ENCODE measurements at regions not wholly inside any gene's neighbourhood (a gene's known extent, or its start where the extent isn't known, plus 50 kb on each side); places are given as distances from the start of the nearest gene placed in this dataset.
"Not testable (repeated sequence)": the region's sequence is repeated elsewhere in the genome, so short reads cannot be mapped to it uniquely, and the experiment has no call there.

GRCh38 chr9:28925157-28925556 lies 1351.9 kb upstream of the C9orf72 start:
- DNase-seq (ENCODE audit: low spot score), result no peak

- DNase-seq (ENCODE audit: low spot score), result no peak
These were observed 1353.0 kb upstream of the C9orf72 start for GRCh38 chr9:28926306-28926705.

- DNase-seq (ENCODE audit: low spot score), result no peak
These were observed 1354.4 kb upstream of the C9orf72 start for GRCh38 chr9:28927691-28928090.

- DNase-seq (ENCODE audit: low spot score), result no peak
These were observed 1356.2 kb upstream of the C9orf72 start for GRCh38 chr9:28929433-28929832.

- no peak for DNase-seq (ENCODE audit: low spot score)
These were observed 1357.5 kb upstream of the C9orf72 start for GRCh38 chr9:28930766-28931165.

- DNase-seq (ENCODE audit: low spot score), result no peak
These were observed 1360.8 kb upstream of the C9orf72 start for GRCh38 chr9:28934111-28934510.

- DNase-seq (ENCODE audit: low spot score), result no peak
These were observed 1365.7 kb upstream of the C9orf72 start for GRCh38 chr9:28938981-28939380.

GRCh38 chr9:28941856-28942255 lies 1368.6 kb upstream of the C9orf72 start:
- DNase-seq (ENCODE audit: low spot score), result no peak

GRCh38 chr9:28942941-28943340 lies 1369.7 kb upstream of the C9orf72 start:
- no peak for DNase-seq (ENCODE audit: low spot score)

GRCh38 chr9:28946648-28947047 lies 1373.4 kb upstream of the C9orf72 start:
- no peak for DNase-seq (ENCODE audit: low spot score)

- no peak for DNase-seq (ENCODE audit: low spot score)
These were observed 1378.7 kb upstream of the C9orf72 start for GRCh38 chr9:28951945-28952344.

- DNase-seq (ENCODE audit: low spot score), result no peak
These were observed 1383.0 kb upstream of the C9orf72 start for GRCh38 chr9:28956116-28956880.

- DNase-seq (ENCODE audit: low spot score), result no peak
These were observed 1387.3 kb upstream of the C9orf72 start for GRCh38 chr9:28960602-28961001.

GRCh38 chr9:28961623-28962022 lies 1388.3 kb upstream of the C9orf72 start:
- no peak for DNase-seq (ENCODE audit: low spot score)

GRCh38 chr9:28967226-28967625 lies 1393.9 kb upstream of the C9orf72 start:
- no peak for DNase-seq (ENCODE audit: low spot score)

- no peak for DNase-seq (ENCODE audit: low spot score)
These were observed 1397.0 kb upstream of the C9orf72 start for GRCh38 chr9:28970241-28970654.

- no peak for DNase-seq (ENCODE audit: low spot score)
These were observed 1398.6 kb upstream of the C9orf72 start for GRCh38 chr9:28971881-28972280.

- no peak for DNase-seq (ENCODE audit: low spot score)
These were observed 1403.0 kb upstream of the C9orf72 start for GRCh38 chr9:28976250-28976649.

GRCh38 chr9:28976684-28977083 lies 1403.4 kb upstream of the C9orf72 start:
- no peak for DNase-seq (ENCODE audit: low spot score)

GRCh38 chr9:28981129-28981528 lies 1407.8 kb upstream of the C9orf72 start:
- no peak for DNase-seq (ENCODE audit: low spot score)

GRCh38 chr9:28981711-28982110 lies 1408.4 kb upstream of the C9orf72 start:
- no peak for DNase-seq (ENCODE audit: low spot score)

- DNase-seq (ENCODE audit: low spot score), result no peak
These were observed 1410.7 kb upstream of the C9orf72 start for GRCh38 chr9:28984016-28984415.

GRCh38 chr9:28990009-28990408 lies 1416.7 kb upstream of the C9orf72 start:
- DNase-seq (ENCODE audit: low spot score), result not testable (repeated sequence)

GRCh38 chr9:28999057-28999456 lies 1425.8 kb upstream of the C9orf72 start:
- DNase-seq (ENCODE audit: low spot score), result no peak

Data from AG20443 (cell line).